ENCODE measurements at regions not wholly inside any gene's neighbourhood (a gene's known extent, or its start where the extent isn't known, plus 50 kb on each side); places are given as distances from the start of the nearest gene placed in this dataset.

- in situ Hi-C loops (cut with HindIII; ENCODE audit: low sequenced_read_pairs), result no loop called here
- no peak for DNase-seq (ENCODE audit: low read depth, low spot score)
- TF ChIP-seq, protein P1, sequence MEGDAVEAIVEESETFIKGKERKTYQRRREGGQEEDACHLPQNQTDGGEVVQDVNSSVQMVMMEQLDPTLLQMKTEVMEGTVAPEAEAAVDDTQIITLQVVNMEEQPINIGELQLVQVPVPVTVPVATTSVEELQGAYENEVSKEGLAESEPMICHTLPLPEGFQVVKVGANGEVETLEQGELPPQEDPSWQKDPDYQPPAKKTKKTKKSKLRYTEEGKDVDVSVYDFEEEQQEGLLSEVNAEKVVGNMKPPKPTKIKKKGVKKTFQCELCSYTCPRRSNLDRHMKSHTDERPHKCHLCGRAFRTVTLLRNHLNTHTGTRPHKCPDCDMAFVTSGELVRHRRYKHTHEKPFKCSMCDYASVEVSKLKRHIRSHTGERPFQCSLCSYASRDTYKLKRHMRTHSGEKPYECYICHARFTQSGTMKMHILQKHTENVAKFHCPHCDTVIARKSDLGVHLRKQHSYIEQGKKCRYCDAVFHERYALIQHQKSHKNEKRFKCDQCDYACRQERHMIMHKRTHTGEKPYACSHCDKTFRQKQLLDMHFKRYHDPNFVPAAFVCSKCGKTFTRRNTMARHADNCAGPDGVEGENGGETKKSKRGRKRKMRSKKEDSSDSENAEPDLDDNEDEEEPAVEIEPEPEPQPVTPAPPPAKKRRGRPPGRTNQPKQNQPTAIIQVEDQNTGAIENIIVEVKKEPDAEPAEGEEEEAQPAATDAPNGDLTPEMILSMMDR (IDR thresholded peaks at IDR 0.05; ENCODE audit: low read depth, low read length), result no peak
- no peak overlapping the region for H3K4me3 ChIP-seq (ENCODE audit: low read depth, low read length)
Measured at GRCh38 chr1:187262731-187263130, 434.0 kb downstream of the PLA2G4A start.

DNA sequence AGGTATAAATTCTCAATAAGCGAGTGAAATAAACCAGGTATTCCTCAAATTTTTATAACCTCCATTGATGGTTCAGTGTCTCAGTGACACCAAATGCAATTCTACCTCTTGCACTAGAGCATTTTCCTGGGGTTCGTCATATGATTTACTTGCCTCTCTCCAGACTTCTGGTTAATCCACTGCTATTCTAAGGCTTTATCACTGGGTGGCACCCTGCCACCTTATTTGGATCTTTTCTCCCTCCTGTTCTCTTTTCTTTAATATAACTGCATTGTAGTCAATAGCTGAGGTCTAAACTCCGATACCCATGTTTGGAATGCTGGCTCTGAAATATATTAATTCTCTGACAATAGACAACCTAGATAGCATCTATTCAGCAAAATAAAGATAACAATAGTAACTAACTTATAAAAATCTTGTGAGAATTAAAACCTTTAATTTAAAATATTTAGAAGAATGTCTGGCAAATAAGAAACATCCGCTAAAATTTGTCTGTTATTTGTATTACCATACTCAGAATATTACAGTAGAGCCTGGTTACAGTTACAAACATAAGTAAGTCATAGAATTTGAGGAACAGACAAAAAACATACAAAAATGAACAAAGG, 436.4 kb downstream of the PLA2G4A start:
- in situ Hi-C loops (cut with HindIII; ENCODE audit: low sequenced_read_pairs), result no loop called here
- TF ChIP-seq, protein P1 (IDR thresholded peaks at IDR 0.05; ENCODE audit: low read depth, low read length), result peak; percentile 66
- H3K4me3 ChIP-seq (ENCODE audit: low read depth, low read length), result no peak overlapping the region
- DNase-seq (ENCODE audit: low read depth, low spot score), result peak; percentile 75

DNA sequence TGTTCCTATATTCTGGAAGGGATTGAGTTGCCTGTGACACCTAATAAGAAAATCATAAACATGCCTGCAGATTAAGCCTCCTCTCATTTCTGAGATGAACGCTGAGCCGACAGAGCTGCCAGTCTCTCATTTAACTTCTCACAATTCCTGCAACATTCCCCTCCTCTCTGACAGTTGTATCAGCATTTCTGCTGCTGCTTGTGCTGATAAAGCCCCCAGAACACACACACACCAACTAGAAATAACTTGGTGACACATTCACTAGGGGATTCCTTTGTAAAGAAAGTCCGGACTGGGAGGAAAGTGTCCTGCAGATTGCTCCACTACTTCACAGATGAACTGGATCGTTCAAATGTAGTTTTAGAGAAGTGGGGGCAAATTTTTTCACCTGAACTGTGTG, 437.3 kb downstream of the PLA2G4A start:
- TF ChIP-seq, protein P1 (IDR thresholded peaks at IDR 0.05; ENCODE audit: low read depth, low read length), result no peak
- DNase-seq (ENCODE audit: low read depth, low spot score), result no peak
- in situ Hi-C loops (cut with HindIII; ENCODE audit: low sequenced_read_pairs), result no loop called here
- H3K4me3 ChIP-seq (ENCODE audit: low read depth, low read length), result no peak overlapping the region

- TF ChIP-seq, protein P1 (IDR thresholded peaks at IDR 0.05; ENCODE audit: low read depth, low read length), result no peak
- DNase-seq (ENCODE audit: low read depth, low spot score), result no peak
- in situ Hi-C loops (cut with HindIII; ENCODE audit: low sequenced_read_pairs), result no loop called here
- no peak overlapping the region for H3K4me3 ChIP-seq (ENCODE audit: low read depth, low read length)
Measured at GRCh38 chr1:187267827-187268226, 439.1 kb downstream of the PLA2G4A start.

GRCh38 chr1:187270256-187270655, 441.5 kb downstream of the PLA2G4A start:
- TF ChIP-seq, protein P1 (IDR thresholded peaks at IDR 0.05; ENCODE audit: low read depth, low read length), result no peak
- no peak for DNase-seq (ENCODE audit: low read depth, low spot score)
- in situ Hi-C loops (cut with HindIII; ENCODE audit: low sequenced_read_pairs), result no loop called here
- H3K4me3 ChIP-seq (ENCODE audit: low read depth, low read length), result no peak overlapping the region

GRCh38 chr1:187275346-187275745, 446.6 kb downstream of the PLA2G4A start:
- DNase-seq (ENCODE audit: low read depth, low spot score), result no peak
- TF ChIP-seq, protein P1 (IDR thresholded peaks at IDR 0.05; ENCODE audit: low read depth, low read length), result no peak
- in situ Hi-C loops (cut with HindIII; ENCODE audit: low sequenced_read_pairs), result no loop called here
- H3K4me3 ChIP-seq (ENCODE audit: low read depth, low read length), result no peak overlapping the region

All from astrocyte of the spinal cord (primary cell).